ENCODE measurements at regions not wholly inside any gene's neighbourhood (a gene's known extent, or its start where the extent isn't known, plus 50 kb on each side); places are given as distances from the start of the nearest gene placed in this dataset.

GRCh38 chr12:84186433-84186832 is 726.2 kb downstream of the SLC6A15 start:
- Histone ChIP-seq H3K4me1 (ENCODE audit: low read depth) (no peaks in the 10 kb centered on the region), H3K9me3 (no peaks in the 10 kb centered on the region), H3K36me3 (ENCODE audit: low read depth) (no peaks in the 10 kb centered on the region), H3K4me3 (no peak overlapping the region)
- ATAC-seq (no peak), DNase-seq (no peak)
- no peak for TF ChIP-seq CTCF (IDR thresholded peaks at IDR 0.05)
- intact Hi-C loops (cut with DNase I, micrococcal nuclease) = no loop called here

- no peak for TF ChIP-seq CTCF (IDR thresholded peaks at IDR 0.05)
- DNase-seq (no peak), ATAC-seq (no peak)
- no peaks in the 10 kb centered on the region for H3K4me1 ChIP-seq (ENCODE audit: low read depth)
- H3K36me3 ChIP-seq (ENCODE audit: low read depth) = no peaks in the 10 kb centered on the region
- intact Hi-C loops (cut with DNase I, micrococcal nuclease) = no loop called here
- H3K4me3 ChIP-seq = no peak overlapping the region
- no peaks in the 10 kb centered on the region for H3K9me3 ChIP-seq
Measured at GRCh38 chr12:84183576-84183975, 729.0 kb downstream of the SLC6A15 start.

GRCh38 chr12:84174115-84174514 is 738.5 kb downstream of the SLC6A15 start:
- no peaks in the 10 kb centered on the region for H3K36me3 ChIP-seq (ENCODE audit: low read depth)
- DNase-seq (no peak), ATAC-seq (no peak)
- H3K4me1 ChIP-seq (ENCODE audit: low read depth) = no peaks in the 10 kb centered on the region
- no peak overlapping the region for H3K4me3 ChIP-seq
- intact Hi-C loops (cut with DNase I, micrococcal nuclease) = no loop called here
- no peak for TF ChIP-seq CTCF (IDR thresholded peaks at IDR 0.05)
- peaks cover 3% of the 10 kb centered on the region for H3K9me3 ChIP-seq

GRCh38 chr12:84172823-84173424 is 739.7 kb downstream of the SLC6A15 start:
- Histone ChIP-seq H3K4me1 (ENCODE audit: low read depth) (no peaks in the 10 kb centered on the region), H3K36me3 (ENCODE audit: low read depth) (no peaks in the 10 kb centered on the region), H3K4me3 (no peak overlapping the region), H3K9me3 (peaks cover 3% of the 10 kb centered on the region)
- DNase-seq = no peak
- intact Hi-C loops (cut with DNase I, micrococcal nuclease) = no loop called here
- no peak for ATAC-seq
- no peak for TF ChIP-seq CTCF (IDR thresholded peaks at IDR 0.05)

- no peaks in the 10 kb centered on the region for H3K4me1 ChIP-seq (ENCODE audit: low read depth)
- TF ChIP-seq CTCF (IDR thresholded peaks at IDR 0.05) = no peak
- H3K4me3 ChIP-seq = no peak overlapping the region
- no peaks in the 10 kb centered on the region for H3K9me3 ChIP-seq
- DNase-seq (no peak), ATAC-seq (no peak)
- intact Hi-C loops (cut with DNase I, micrococcal nuclease) = no loop called here
- H3K36me3 ChIP-seq (ENCODE audit: low read depth) = no peaks in the 10 kb centered on the region
Measured at GRCh38 chr12:84166812-84167211, 745.8 kb downstream of the SLC6A15 start.

Data from mucosa of descending colon (tissue), 3 donors.